Caco-2 (cell line): ENCODE measurements at regions not wholly inside any gene's neighbourhood (a gene's known extent, or its start where the extent isn't known, plus 50 kb on each side); places are given as distances from the start of the nearest gene placed in this dataset.

ENCODE experiments used
- BruUV-seq: library from RNA; stranded (reverse); fragments of 400-500 nt; replicated peaks from 2 replicates; lab custom pipeline; 2021; lab: Mats Ljungman, UMichigan
- CTCF ChIA-PET: fragments of 300-600 bp; sonication (Branson Sonifier 250); formaldehyde crosslinking; loops from one replicate; lab custom pipeline; 2022; ENCODE audit warnings: antibody characterized with exemption; lab: Charles Lee
- POLR2A ChIA-PET: fragments of 300-600 bp; sonication (Branson Sonifier 250); formaldehyde crosslinking; loops from one replicate; lab custom pipeline; 2022; ENCODE audit warnings: antibody characterized with exemption; lab: Charles Lee
- DNase-seq, 2 experiments: peaks; one replicate each; pipeline versions ENCODE4 v3.0.0 to v3.0.0-alpha.2; 2020 to 2022
- H3K27me3 ChIP-seq: replicated peaks from 2 replicates; pipeline ENCODE4 v1.6.0; 2011; ENCODE audit warnings: low read length; ENCODE audit not compliant: control insufficient read depth, insufficient read depth
- H3K36me3 ChIP-seq: 2 replicates; pipeline ENCODE4 v1.5.1; 2011; ENCODE audit warnings: low read length; ENCODE audit not compliant: control insufficient read depth, insufficient read depth
- H3K4me1 ChIP-seq: fragments of 250-450 bp; sonication (Bioruptor Pico); 2 replicates; pipeline ENCODE4 v1.5.1; 2020; ENCODE audit warnings: mild to moderate bottlenecking
- H3K4me3 ChIP-seq: 2 replicates; pipeline ENCODE4 v1.5.1; 2011; ENCODE audit warnings: low read depth, mild to moderate bottlenecking, control low read depth, low read length
- H3K9me3 ChIP-seq: fragments of 250-450 bp; sonication (Bioruptor Pico); 2 replicates; pipeline ENCODE4 v1.5.1; 2020; ENCODE audit warnings: mild to moderate bottlenecking, moderate library complexity
- H3K27ac Mint-ChIP-seq: one replicate; pipeline ENCODE4 v1.8.0; 2022; ENCODE audit warnings: mixed read lengths; ENCODE audit not compliant: unreplicated experiment
- H3K27me3 Mint-ChIP-seq: one replicate; pipeline ENCODE4 v1.8.0; 2022; ENCODE audit warnings: mixed read lengths; ENCODE audit not compliant: insufficient read depth, unreplicated experiment
- H3K36me3 Mint-ChIP-seq: one replicate; pipeline ENCODE4 v1.8.0; 2022; ENCODE audit warnings: mild to moderate bottlenecking, mixed read lengths; ENCODE audit not compliant: insufficient read depth, unreplicated experiment
- H3K4me1 Mint-ChIP-seq: one replicate; pipeline ENCODE4 v1.8.0; 2022; ENCODE audit warnings: low read depth, mixed read lengths; ENCODE audit not compliant: unreplicated experiment
- H3K4me3 Mint-ChIP-seq: one replicate; pipeline ENCODE4 v1.8.0; 2022; ENCODE audit warnings: mild to moderate bottlenecking, moderate library complexity, mixed read lengths; ENCODE audit not compliant: unreplicated experiment
- H3K9me3 Mint-ChIP-seq: one replicate; pipeline ENCODE4 v1.8.0; 2022; ENCODE audit warnings: mixed read lengths; ENCODE audit not compliant: unreplicated experiment
- CTCF ChIP-seq, 2 experiments: fragments of 200-600 bp in 1 of 2; IDR thresholded peaks; 1 replicate in 1 of 2; 2 replicates in 1 of 2; pipeline versions ENCODE4 v1.5.1 to v1.8.0; 2011 to 2022; ENCODE audit warnings: antibody characterized with exemption in 1 of 2, control low read depth in 1 of 2, inconsistent platforms in 1 of 2, low read depth in 1 of 2, low read length in 1 of 2, mild to moderate bottlenecking in 1 of 2, moderate library complexity in 1 of 2; ENCODE audit not compliant: insufficient read depth in 1 of 2, severe bottlenecking in 1 of 2, unreplicated experiment in 1 of 2
- intact Hi-C: fragments of 100-400 bp; cut with micrococcal nuclease; formaldehyde crosslinking; loops from one replicate; pipeline ENCODE4 v1.10.0; 2022; ENCODE audit not compliant: unreplicated experiment

- no peak for DNase-seq
- no peak overlapping the region for H3K4me3 ChIP-seq
- no peak overlapping the region for H3K4me3 Mint-ChIP-seq
- TF ChIP-seq CTCF (IDR thresholded peaks at IDR 0.05; ENCODE audit: insufficient read depth in 1 of 2, low read depth in 1 of 2, low read length in 1 of 2, severe bottlenecking in 1 of 2, unreplicated experiment in 1 of 2): no peak
- H3K36me3 ChIP-seq: no peaks in the 10 kb centered on the region
- no peaks in the 10 kb centered on the region for H3K9me3 ChIP-seq
- no peak overlapping the region for H3K27ac Mint-ChIP-seq
- intact Hi-C loops: no loop called here
- BruUV-seq: no TSS peak
- no peaks in the 10 kb centered on the region for H3K36me3 Mint-ChIP-seq
- no peaks in the 10 kb centered on the region for H3K4me1 ChIP-seq
- ChIA-PET POLR2A (no interaction called here), CTCF (no interaction called here)
- no peaks in the 10 kb centered on the region for H3K27me3 ChIP-seq
- H3K4me1 Mint-ChIP-seq: no peaks in the 10 kb centered on the region
- H3K27me3 Mint-ChIP-seq: peaks cover 8% of the 10 kb centered on the region
- no peaks in the 10 kb centered on the region for H3K9me3 Mint-ChIP-seq
Observed at GRCh38 chr15:34651997-34652725, 68.7 kb upstream of the GOLGA8B start.

- DNase-seq: no peak
- POLR2A ChIA-PET: no interaction called here
- intact Hi-C loops: no loop called here
- CTCF ChIA-PET: no interaction called here
- Histone ChIP-seq H3K27me3 (no peaks in the 10 kb centered on the region), H3K4me1 (no peaks in the 10 kb centered on the region), H3K36me3 (no peaks in the 10 kb centered on the region), H3K9me3 (no peaks in the 10 kb centered on the region), H3K4me3 (no peak overlapping the region)
- no peak overlapping the region for H3K4me3 Mint-ChIP-seq
- H3K27ac Mint-ChIP-seq: no peak overlapping the region
- TF ChIP-seq CTCF (IDR thresholded peaks at IDR 0.05; ENCODE audit: insufficient read depth in 1 of 2, low read depth in 1 of 2, low read length in 1 of 2, severe bottlenecking in 1 of 2, unreplicated experiment in 1 of 2): no peak
- H3K36me3 Mint-ChIP-seq: no peaks in the 10 kb centered on the region
- peaks cover 2% of the 10 kb centered on the region for H3K27me3 Mint-ChIP-seq
- no TSS peak for BruUV-seq
- no peaks in the 10 kb centered on the region for H3K9me3 Mint-ChIP-seq
- no peaks in the 10 kb centered on the region for H3K4me1 Mint-ChIP-seq
Observed at GRCh38 chr15:34650177-34650576, 66.7 kb upstream of the GOLGA8B start.

GRCh38 chr15:34648294-34648631 lies 64.8 kb upstream of the GOLGA8B start:
- Histone ChIP-seq H3K27me3 (no peaks in the 10 kb centered on the region), H3K9me3 (no peaks in the 10 kb centered on the region), H3K4me3 (no peak overlapping the region), H3K36me3 (no peaks in the 10 kb centered on the region), H3K4me1 (no peaks in the 10 kb centered on the region)
- Mint-ChIP-seq H3K36me3 (no peaks in the 10 kb centered on the region), H3K27ac (no peak overlapping the region), H3K9me3 (peaks cover 10% of the 10 kb centered on the region), H3K27me3 (peaks cover 6% of the 10 kb centered on the region), H3K4me1 (no peaks in the 10 kb centered on the region), H3K4me3 (no peak overlapping the region)
- DNase-seq: no peak
- intact Hi-C loops: no loop called here
- ChIA-PET POLR2A (no interaction called here), CTCF (no interaction called here)
- no TSS peak for BruUV-seq
- TF ChIP-seq CTCF (IDR thresholded peaks at IDR 0.05; ENCODE audit: insufficient read depth in 1 of 2, low read depth in 1 of 2, low read length in 1 of 2, severe bottlenecking in 1 of 2, unreplicated experiment in 1 of 2): no peak
